ENCODE measurements at regions not wholly inside any gene's neighbourhood (a gene's known extent, or its start where the extent isn't known, plus 50 kb on each side); places are given as distances from the start of the nearest gene placed in this dataset.

- Histone ChIP-seq H3K27ac (ENCODE audit: low read depth, low read length) (no peak overlapping the region; the same call in 1 of the 2 replicates), H3K9me2 (replicated peaks; ENCODE audit: insufficient read depth, low read length) (no peaks in the 10 kb centered on the region), H2AFZ (ENCODE audit: low read depth, low read length, severe bottlenecking) (no peak overlapping the region), H3F3A (ENCODE audit: insufficient read depth) (no peaks in the 10 kb centered on the region), H3K4me2 (ENCODE audit: low read depth, low read length, poor library complexity, severe bottlenecking) (peak overlapping the region; percentile 9), H3K9me3 (ENCODE audit: insufficient read depth, low read length) (no peaks in the 10 kb centered on the region), H3K36me3 (ENCODE audit: low read length) (peaks cover 5% of the 10 kb centered on the region; the same call in 1 of the 2 replicates), H3K79me2 (ENCODE audit: insufficient read depth, low read length) (no peaks in the 10 kb centered on the region), H3K9ac (ENCODE audit: low read length) (no peak overlapping the region), H4K20me1 (ENCODE audit: low read depth, low read length) (no peaks in the 10 kb centered on the region), H3K27me3 (ENCODE audit: low read length) (no peaks in the 10 kb centered on the region), H3K4me3 (ENCODE audit: insufficient read depth, low read length, poor library complexity, severe bottlenecking) (no peak overlapping the region)
- TF ChIP-seq, protein P1, sequence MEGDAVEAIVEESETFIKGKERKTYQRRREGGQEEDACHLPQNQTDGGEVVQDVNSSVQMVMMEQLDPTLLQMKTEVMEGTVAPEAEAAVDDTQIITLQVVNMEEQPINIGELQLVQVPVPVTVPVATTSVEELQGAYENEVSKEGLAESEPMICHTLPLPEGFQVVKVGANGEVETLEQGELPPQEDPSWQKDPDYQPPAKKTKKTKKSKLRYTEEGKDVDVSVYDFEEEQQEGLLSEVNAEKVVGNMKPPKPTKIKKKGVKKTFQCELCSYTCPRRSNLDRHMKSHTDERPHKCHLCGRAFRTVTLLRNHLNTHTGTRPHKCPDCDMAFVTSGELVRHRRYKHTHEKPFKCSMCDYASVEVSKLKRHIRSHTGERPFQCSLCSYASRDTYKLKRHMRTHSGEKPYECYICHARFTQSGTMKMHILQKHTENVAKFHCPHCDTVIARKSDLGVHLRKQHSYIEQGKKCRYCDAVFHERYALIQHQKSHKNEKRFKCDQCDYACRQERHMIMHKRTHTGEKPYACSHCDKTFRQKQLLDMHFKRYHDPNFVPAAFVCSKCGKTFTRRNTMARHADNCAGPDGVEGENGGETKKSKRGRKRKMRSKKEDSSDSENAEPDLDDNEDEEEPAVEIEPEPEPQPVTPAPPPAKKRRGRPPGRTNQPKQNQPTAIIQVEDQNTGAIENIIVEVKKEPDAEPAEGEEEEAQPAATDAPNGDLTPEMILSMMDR (IDR thresholded peaks at IDR 0.05; ENCODE audit: insufficient read depth, low read length, poor library complexity, severe bottlenecking): no peak
- TF ChIP-seq EZH2phosphoT487 (conservative IDR thresholded peaks at IDR 0.05; ENCODE audit: low read length): no peak
Observed at GRCh38 chr20:7770046-7770445, 170.2 kb downstream of the HAO1 start.

GRCh38 chr20:7770578-7770977 is 169.7 kb downstream of the HAO1 start:
- Histone ChIP-seq H3K36me3 (ENCODE audit: low read length) (peaks cover 5% of the 10 kb centered on the region; the same call in 1 of the 2 replicates), H3F3A (ENCODE audit: insufficient read depth) (no peaks in the 10 kb centered on the region), H3K79me2 (ENCODE audit: insufficient read depth, low read length) (no peaks in the 10 kb centered on the region), H3K9me2 (replicated peaks; ENCODE audit: insufficient read depth, low read length) (no peaks in the 10 kb centered on the region), H3K4me3 (ENCODE audit: insufficient read depth, low read length, poor library complexity, severe bottlenecking) (no peak overlapping the region), H4K20me1 (ENCODE audit: low read depth, low read length) (no peaks in the 10 kb centered on the region), H3K9me3 (ENCODE audit: insufficient read depth, low read length) (peaks cover under 1% of the 10 kb centered on the region; the same call in 1 of the 2 replicates), H3K9ac (ENCODE audit: low read length) (no peak overlapping the region), H2AFZ (ENCODE audit: low read depth, low read length, severe bottlenecking) (no peak overlapping the region), H3K27ac (ENCODE audit: low read depth, low read length) (no peak overlapping the region), H3K27me3 (ENCODE audit: low read length) (no peaks in the 10 kb centered on the region), H3K4me2 (ENCODE audit: low read depth, low read length, poor library complexity, severe bottlenecking) (peak overlapping the region; percentile 9)
- TF ChIP-seq, protein P1 (IDR thresholded peaks at IDR 0.05; ENCODE audit: insufficient read depth, low read length, poor library complexity, severe bottlenecking): no peak
- TF ChIP-seq EZH2phosphoT487 (conservative IDR thresholded peaks at IDR 0.05; ENCODE audit: low read length): no peak

DNA sequence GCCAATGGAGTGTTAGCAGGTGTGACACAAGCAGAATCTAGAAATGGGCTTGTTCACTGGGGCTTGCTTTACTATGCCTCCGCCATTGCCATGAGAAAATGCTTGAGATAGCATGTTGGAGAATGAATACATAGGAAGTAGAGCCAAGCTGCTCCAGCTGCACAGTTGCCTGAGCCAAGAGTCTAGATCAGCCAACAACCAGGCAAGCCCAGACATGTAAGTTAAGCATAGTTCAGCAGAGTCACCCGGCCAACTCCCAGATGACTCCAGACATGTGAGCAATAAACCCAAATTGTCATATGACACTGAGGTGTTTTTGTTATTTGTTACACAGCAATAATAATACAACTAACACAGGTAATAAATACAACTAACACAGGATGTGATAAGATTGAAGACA is 167.9 kb downstream of the HAO1 start:
- Histone ChIP-seq H3K9ac (ENCODE audit: low read length) (no peak overlapping the region), H3K27me3 (ENCODE audit: low read length) (no peaks in the 10 kb centered on the region), H3K9me2 (replicated peaks; ENCODE audit: insufficient read depth, low read length) (no peaks in the 10 kb centered on the region), H3K4me3 (ENCODE audit: insufficient read depth, low read length, poor library complexity, severe bottlenecking) (no peak overlapping the region), H3K27ac (ENCODE audit: low read depth, low read length) (no peak overlapping the region), H3K9me3 (ENCODE audit: insufficient read depth, low read length) (peaks cover 10% of the 10 kb centered on the region), H3K36me3 (ENCODE audit: low read length) (no peaks in the 10 kb centered on the region), H2AFZ (ENCODE audit: low read depth, low read length, severe bottlenecking) (no peak overlapping the region), H3K4me2 (ENCODE audit: low read depth, low read length, poor library complexity, severe bottlenecking) (no peak overlapping the region), H4K20me1 (ENCODE audit: low read depth, low read length) (no peaks in the 10 kb centered on the region), H3K79me2 (ENCODE audit: insufficient read depth, low read length) (no peaks in the 10 kb centered on the region), H3F3A (ENCODE audit: insufficient read depth) (no peaks in the 10 kb centered on the region)
- no peak for TF ChIP-seq EZH2phosphoT487 (conservative IDR thresholded peaks at IDR 0.05; ENCODE audit: low read length)
- TF ChIP-seq, protein P1 (IDR thresholded peaks at IDR 0.05; ENCODE audit: insufficient read depth, low read length, poor library complexity, severe bottlenecking): no peak
